Mesodermal cell (in vitro differentiated cells): ENCODE measurements at regions not wholly inside any gene's neighbourhood (a gene's known extent, or its start where the extent isn't known, plus 50 kb on each side); places are given as distances from the start of the nearest gene placed in this dataset.

Source experiments
- H3K27ac ChIP-seq: 2 replicates; pipeline ENCODE4 v1.7.0; 2013; ENCODE audit warnings: mild to moderate bottlenecking, low read depth, low read length, moderate library complexity; ENCODE audit not compliant: severe bottlenecking
- H3K36me3 ChIP-seq: 2 replicates; pipeline ENCODE4 v1.7.1; 2013; ENCODE audit warnings: mild to moderate bottlenecking, low read length, moderate library complexity; ENCODE audit not compliant: control insufficient read depth, insufficient read depth
- H3K4me1 ChIP-seq: one replicate; pipeline ENCODE4 v1.7.1; 2013; ENCODE audit warnings: mild to moderate bottlenecking, low read length; ENCODE audit not compliant: insufficient read depth, control insufficient read depth, poor library complexity, severe bottlenecking
- H3K4me3 ChIP-seq: 2 replicates; pipeline ENCODE4 v1.7.0; 2013; ENCODE audit warnings: low read length, control low read depth, mild to moderate bottlenecking; ENCODE audit not compliant: insufficient read depth, poor library complexity, severe bottlenecking; ENCODE audit errors: extremely low read depth
- H3K9me3 ChIP-seq: 2 replicates; pipeline ENCODE4 v1.7.1; 2013; ENCODE audit warnings: mild to moderate bottlenecking, low read length, moderate library complexity; ENCODE audit not compliant: control insufficient read depth
- WGBS, 2 experiments: methylation state at CpG; one replicate each; pipeline ENCODE4 v1.1.5; 2013; ENCODE audit warnings: missing lambda C conversion rate in 2 of 2; ENCODE audit not compliant: insufficient coverage in 2 of 2; 5-methylcytosine and 5-hydroxymethylcytosine counted together

GRCh38 chr5:30832519-30832918, 361.0 kb upstream of the CDH6 start:
- H3K4me3 ChIP-seq = no peak overlapping the region
- no peaks in the 10 kb centered on the region for H3K9me3 ChIP-seq
- no peaks in the 10 kb centered on the region for H3K36me3 ChIP-seq
- H3K27ac ChIP-seq = no peak overlapping the region
- no peaks in the 10 kb centered on the region for H3K4me1 ChIP-seq

GRCh38 chr5:30831605-30832004, 361.9 kb upstream of the CDH6 start:
- no peak overlapping the region for H3K4me3 ChIP-seq
- WGBS, 2 experiments = no CpG with 5 or more reads among the region's 1 CpG
- no peak overlapping the region for H3K27ac ChIP-seq
- H3K36me3 ChIP-seq = no peaks in the 10 kb centered on the region
- no peaks in the 10 kb centered on the region for H3K9me3 ChIP-seq
- no peaks in the 10 kb centered on the region for H3K4me1 ChIP-seq

- Histone ChIP-seq H3K4me3 (no peak overlapping the region), H3K27ac (no peak overlapping the region), H3K36me3 (no peaks in the 10 kb centered on the region), H3K4me1 (no peaks in the 10 kb centered on the region), H3K9me3 (no peaks in the 10 kb centered on the region)
- WGBS, 2 experiments = 50 to 100% methylated on average over 1 to 2 of the region's 3 CpGs
Measured at GRCh38 chr5:30831123-30831522, 362.4 kb upstream of the CDH6 start.

DNA sequence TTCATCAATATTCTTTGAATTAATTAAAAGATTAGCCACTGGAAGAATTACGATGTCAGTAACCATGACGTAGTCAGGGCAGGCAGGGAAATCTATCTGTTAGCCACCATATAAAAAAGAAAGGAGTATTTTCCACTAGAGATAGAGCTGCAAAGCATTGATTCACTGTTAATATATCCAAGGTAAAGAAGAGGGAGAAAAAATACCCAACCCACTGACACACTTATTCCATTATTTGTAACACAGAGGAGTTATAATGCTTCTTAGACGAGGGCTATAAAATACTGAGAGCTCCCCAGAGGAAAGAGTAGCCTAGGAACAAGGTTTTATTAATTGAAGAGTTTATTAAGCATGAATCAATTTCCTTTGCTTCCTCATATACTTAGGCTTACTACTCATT, 382.2 kb upstream of the CDH6 start:
- WGBS, 2 experiments = no CpG with 5 or more reads among the region's 3 CpGs
- Histone ChIP-seq H3K4me3 (no peak overlapping the region), H3K27ac (no peak overlapping the region), H3K4me1 (no peaks in the 10 kb centered on the region), H3K36me3 (no peaks in the 10 kb centered on the region), H3K9me3 (no peaks in the 10 kb centered on the region)

GRCh38 chr5:30809933-30810332, 383.6 kb upstream of the CDH6 start:
- no CpG with 5 or more reads among the region's 1 CpG for WGBS, 2 experiments
- Histone ChIP-seq H3K4me3 (no peak overlapping the region), H3K9me3 (no peaks in the 10 kb centered on the region), H3K36me3 (no peaks in the 10 kb centered on the region), H3K27ac (no peak overlapping the region), H3K4me1 (no peaks in the 10 kb centered on the region)

GRCh38 chr5:30808996-30809395, 384.5 kb upstream of the CDH6 start:
- Histone ChIP-seq H3K27ac (no peak overlapping the region), H3K9me3 (no peaks in the 10 kb centered on the region), H3K36me3 (no peaks in the 10 kb centered on the region), H3K4me1 (no peaks in the 10 kb centered on the region), H3K4me3 (no peak overlapping the region)
- WGBS, 2 experiments = 73 to 77% methylated on average over 2 of the region's 2 CpGs

DNA sequence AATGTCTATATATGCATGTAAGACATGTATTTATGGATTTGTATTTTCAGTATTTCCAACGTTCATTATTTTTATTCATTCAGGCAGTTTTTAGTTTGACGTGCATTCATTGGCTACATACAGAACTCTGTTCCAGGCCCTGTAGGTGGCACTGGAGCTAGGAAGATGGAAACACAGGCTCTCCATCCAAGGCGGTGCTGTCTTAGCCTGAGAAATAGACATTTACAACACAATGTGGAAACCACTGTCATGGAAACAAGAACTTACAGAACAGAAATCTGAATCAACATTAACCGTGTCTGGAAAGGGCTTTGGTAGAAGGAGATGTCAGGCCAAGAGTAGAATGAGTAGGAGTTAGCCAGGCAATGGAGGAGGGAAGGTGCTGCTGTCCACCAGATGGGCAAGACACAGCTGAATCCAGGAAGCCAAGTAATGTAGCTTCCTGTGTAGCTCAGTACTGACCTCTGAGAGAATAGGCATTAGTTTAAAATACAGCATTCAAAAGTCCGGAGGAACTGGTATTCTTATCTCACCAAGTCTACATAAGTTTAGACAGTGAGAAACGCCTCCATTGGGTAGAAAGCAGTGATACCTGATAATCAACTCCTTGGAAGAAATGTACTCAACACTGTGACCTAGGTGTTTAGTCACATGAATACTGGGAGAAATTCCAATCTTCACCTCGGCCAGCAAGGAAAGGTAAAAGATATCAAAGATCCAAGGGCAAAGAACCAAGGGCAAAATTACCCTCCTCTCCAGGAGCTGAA, 388.6 kb upstream of the CDH6 start:
- Histone ChIP-seq H3K9me3 (no peaks in the 10 kb centered on the region), H3K4me3 (no peak overlapping the region), H3K36me3 (no peaks in the 10 kb centered on the region), H3K27ac (no peak overlapping the region), H3K4me1 (no peaks in the 10 kb centered on the region)
- WGBS, 2 experiments = 58 to 93% methylated on average over 2 to 3 of the region's 7 CpGs

- WGBS, 2 experiments = 86 to 100% methylated on average over 2 to 3 of the region's 5 CpGs
- Histone ChIP-seq H3K9me3 (no peaks in the 10 kb centered on the region), H3K4me1 (no peaks in the 10 kb centered on the region), H3K36me3 (no peaks in the 10 kb centered on the region), H3K4me3 (no peak overlapping the region), H3K27ac (no peak overlapping the region)
Measured at GRCh38 chr5:30802961-30803705, 390.4 kb upstream of the CDH6 start.

DNA sequence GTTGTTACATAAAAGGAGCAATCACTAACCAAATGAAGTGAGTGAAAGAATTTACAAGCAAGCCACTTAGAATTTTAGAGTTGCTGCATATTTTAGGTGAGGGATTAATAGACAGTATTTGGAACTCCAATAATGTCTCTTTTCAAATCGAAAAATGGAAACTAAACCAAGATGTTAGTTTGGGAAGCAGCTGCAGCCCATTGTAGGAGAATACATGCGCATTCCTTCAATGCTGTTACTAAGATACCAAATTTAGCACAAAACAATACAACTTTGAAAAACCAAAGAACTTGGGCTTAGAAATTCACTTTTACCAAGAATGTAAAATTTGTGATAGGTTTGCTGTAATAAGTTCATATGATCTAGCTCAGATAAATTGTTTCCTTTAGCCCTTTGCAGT, 411.8 kb upstream of the CDH6 start:
- no CpG with 5 or more reads among the region's 2 CpGs for WGBS, 2 experiments
- Histone ChIP-seq H3K9me3 (no peaks in the 10 kb centered on the region), H3K36me3 (no peaks in the 10 kb centered on the region), H3K4me1 (no peaks in the 10 kb centered on the region), H3K4me3 (no peak overlapping the region), H3K27ac (no peak overlapping the region)

DNA sequence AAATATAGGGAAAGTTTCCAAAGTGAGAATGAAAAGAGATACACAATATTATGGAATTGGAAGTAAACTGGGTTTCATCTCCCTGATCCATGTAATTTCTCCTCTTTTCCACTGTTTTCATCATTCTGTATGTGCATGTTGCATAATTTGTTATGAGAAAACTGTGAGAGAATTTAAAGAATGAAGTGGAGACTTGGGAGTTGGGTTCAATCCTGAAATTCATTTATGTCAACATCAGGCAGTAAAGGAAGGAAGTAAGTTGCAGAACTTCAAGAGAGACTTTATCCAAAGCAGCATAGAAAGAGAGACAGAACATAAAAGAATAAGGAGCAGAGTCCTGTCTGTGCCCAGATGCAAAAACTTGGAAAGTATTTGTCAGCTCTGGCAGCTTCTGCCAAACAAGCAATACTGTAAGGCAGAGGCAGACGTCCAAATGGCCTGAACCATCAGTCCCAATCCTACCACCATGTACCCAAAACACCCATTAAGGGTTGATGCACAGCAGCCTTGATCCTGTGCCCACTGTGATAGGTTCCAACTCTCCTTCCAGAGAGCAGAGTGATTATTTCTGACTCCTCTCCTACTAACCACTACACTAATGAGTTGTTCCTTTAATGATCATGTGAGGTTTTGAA, 425.3 kb upstream of the CDH6 start:
- Histone ChIP-seq H3K27ac (no peak overlapping the region), H3K9me3 (no peaks in the 10 kb centered on the region), H3K36me3 (no peaks in the 10 kb centered on the region), H3K4me3 (no peak overlapping the region), H3K4me1 (peaks cover 17% of the 10 kb centered on the region)
- 89% methylated on average over 1 of the region's 1 CpG; no CpG with 5 or more reads in 1 of the 2 experiments for WGBS, 2 experiments

GRCh38 chr5:30765706-30766105, 427.8 kb upstream of the CDH6 start:
- Histone ChIP-seq H3K9me3 (no peaks in the 10 kb centered on the region), H3K27ac (peak overlapping the region; percentile 17), H3K4me1 (peaks cover 17% of the 10 kb centered on the region), H3K36me3 (no peaks in the 10 kb centered on the region), H3K4me3 (no peak overlapping the region)
- no CpG with 5 or more reads among the region's 2 CpGs for WGBS, 2 experiments
